C1 segment of cervical spinal cord (tissue), 14 donors: ENCODE measurements at regions not wholly inside any gene's neighbourhood (a gene's known extent, or its start where the extent isn't known, plus 50 kb on each side); places are given as distances from the start of the nearest gene placed in this dataset.
"Not testable (repeated sequence)": the region's sequence is repeated elsewhere in the genome, so short reads cannot be mapped to it uniquely, and the experiment has no call there.

Source experiments
- DNase-seq, 14 donors: peaks; one replicate each; lab custom pipeline; 2025; lab: John Stamatoyannopoulos, UW

DNA sequence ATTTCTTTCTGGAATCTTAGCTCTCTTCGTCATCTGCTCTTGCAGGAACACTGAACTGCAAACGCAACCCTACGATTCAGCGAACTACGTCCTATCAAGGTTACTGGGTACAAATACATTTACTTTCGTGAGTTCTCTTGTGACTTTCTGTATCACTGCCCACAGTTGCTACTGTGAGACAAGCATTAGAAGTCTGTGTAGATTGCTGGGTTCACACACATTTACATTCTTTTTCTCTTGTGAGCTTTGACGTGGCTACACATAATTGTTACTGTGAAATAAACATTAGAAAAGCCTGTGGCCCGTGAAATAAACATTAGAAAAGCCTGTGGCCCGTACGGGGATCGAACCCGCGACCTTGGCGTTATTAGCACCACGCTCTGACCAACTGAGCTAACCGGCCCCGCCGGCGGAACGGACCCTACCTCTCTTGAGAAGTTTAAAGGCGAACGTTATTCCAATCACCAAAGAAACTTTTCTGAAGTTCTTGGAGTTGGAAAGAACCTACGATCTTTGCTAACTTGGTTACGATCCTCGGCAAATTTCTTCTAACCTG lies 61.2 kb upstream of the ZNF322 start:
- not testable (repeated sequence) for DNase-seq

- DNase-seq: not testable (repeated sequence)
Measured at GRCh38 chr6:26730019-26730766, 70.6 kb upstream of the ZNF322 start.

GRCh38 chr6:26734776-26735472 lies 75.4 kb upstream of the ZNF322 start:
- not testable (repeated sequence) for DNase-seq

DNA sequence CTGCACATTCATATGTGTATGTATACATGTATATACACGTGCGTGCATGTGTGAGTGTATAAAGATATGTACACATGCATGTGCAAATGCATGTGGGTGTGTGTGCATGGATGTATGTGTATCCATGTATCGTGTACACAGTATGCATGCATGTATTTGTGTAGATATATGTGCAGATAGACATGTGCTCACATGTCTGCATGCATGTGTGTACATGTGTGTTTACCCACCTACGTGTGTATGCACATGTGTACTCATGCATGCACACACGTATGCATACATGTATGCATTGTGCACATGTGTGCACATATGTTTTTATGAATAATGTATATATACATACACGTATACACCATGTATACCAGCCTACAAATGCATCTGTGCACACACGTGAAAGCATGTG lies 80.3 kb upstream of the ZNF322 start:
- no peak for DNase-seq

DNA sequence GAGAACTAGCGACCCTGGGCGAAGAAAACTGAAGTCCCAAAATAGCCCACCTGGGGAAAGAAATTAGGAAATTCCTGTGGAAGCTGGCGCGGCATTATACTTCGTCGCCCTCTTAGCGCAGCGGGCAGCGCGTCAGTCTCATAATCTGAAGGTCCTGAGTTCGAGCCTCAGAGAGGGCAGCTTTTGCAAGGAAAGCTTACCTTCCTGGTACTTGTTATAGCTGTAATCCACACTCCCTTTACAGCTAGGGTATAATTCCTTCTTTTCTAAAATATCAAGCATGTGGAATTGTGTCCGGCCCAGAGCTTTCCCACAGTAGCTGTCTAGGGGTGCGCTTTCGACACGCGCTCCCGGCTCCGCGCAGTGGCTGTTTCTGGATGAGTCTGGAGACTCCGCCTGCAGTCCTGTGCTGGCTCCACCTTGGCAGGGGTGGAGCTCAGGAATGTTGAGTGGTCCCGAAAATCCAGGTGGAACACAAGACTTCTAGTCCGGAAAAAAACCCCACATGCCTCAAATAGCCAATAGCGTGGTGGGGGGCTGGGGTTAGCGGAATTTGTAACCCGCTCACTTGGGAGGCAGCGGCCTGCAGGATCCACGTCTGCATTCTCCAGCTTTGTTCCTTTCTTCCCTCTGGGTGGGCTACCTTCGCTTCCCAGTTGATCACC lies 83.7 kb upstream of the ZNF322 start:
- no peak for DNase-seq

GRCh38 chr6:26743941-26744699 lies 84.6 kb upstream of the ZNF322 start:
- DNase-seq: no peak

GRCh38 chr6:26744837-26745282 lies 85.3 kb upstream of the ZNF322 start:
- not testable (repeated sequence) for DNase-seq

DNA sequence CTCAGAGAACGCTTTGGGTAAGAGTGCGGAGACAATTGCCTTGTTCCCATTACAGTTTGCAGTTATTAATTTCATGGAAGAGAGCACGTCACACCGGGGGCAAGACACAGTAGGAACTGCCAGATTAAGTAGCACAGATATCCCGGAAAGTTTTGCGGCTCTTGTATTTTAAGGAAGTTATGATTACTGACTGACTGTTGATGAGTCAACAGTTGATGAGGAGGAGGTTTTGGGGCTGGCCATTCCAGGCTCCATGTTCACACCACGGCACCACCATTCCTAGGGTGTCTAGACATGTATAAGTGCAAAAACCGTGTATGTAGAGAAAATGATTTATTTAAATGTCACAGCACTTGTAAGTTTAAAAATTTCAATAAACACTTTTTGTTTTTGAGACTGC lies 86.4 kb upstream of the ZNF322 start:
- DNase-seq: not testable (repeated sequence)

GRCh38 chr6:26749126-26749758 lies 89.7 kb upstream of the ZNF322 start:
- DNase-seq: not testable (repeated sequence)

DNA sequence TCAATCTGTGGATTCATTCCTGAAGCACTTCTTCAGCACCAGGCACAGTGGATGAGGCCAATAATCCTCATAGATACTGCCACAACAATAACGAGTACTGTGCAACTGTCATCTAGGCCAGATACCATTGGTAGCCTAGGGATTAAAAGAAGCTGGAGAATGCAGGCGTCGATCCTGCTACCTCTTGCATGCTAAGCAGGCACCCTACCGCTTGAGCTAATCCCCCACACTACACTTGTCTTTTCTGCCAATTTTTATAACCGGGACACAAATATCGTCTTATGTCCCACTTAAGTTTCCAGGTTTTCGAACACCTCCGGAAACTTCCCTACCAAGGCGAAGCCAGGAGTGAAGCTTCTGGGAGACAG lies 90.2 kb upstream of the ZNF322 start:
- DNase-seq: not testable (repeated sequence)

- DNase-seq: no peak
Measured at GRCh38 chr6:26754212-26754611, 94.7 kb upstream of the ZNF322 start.

DNA sequence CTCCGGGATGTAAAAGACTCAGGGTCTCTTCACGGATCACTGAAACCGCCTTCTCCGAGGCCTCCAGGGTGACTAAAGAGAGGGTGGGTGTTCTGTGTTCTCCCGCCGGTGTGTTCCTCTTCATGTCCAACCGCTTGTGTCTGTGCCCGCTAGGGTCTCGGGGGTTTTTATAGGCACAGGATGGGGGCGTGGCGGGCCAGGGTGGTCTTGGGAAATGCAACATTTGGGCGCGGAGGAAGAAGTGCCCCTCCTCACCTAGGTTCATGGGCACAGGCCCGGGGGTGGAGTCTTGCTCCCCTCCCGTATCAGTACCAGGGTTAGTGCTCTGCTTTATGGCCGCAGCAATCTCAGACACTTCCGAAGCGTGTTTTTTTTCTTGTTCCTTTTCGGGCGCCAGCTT lies 95.3 kb upstream of the ZNF322 start:
- DNase-seq: not testable (repeated sequence)

GRCh38 chr6:26756067-26756805 lies 96.7 kb upstream of the ZNF322 start:
- DNase-seq: not testable (repeated sequence)

DNA sequence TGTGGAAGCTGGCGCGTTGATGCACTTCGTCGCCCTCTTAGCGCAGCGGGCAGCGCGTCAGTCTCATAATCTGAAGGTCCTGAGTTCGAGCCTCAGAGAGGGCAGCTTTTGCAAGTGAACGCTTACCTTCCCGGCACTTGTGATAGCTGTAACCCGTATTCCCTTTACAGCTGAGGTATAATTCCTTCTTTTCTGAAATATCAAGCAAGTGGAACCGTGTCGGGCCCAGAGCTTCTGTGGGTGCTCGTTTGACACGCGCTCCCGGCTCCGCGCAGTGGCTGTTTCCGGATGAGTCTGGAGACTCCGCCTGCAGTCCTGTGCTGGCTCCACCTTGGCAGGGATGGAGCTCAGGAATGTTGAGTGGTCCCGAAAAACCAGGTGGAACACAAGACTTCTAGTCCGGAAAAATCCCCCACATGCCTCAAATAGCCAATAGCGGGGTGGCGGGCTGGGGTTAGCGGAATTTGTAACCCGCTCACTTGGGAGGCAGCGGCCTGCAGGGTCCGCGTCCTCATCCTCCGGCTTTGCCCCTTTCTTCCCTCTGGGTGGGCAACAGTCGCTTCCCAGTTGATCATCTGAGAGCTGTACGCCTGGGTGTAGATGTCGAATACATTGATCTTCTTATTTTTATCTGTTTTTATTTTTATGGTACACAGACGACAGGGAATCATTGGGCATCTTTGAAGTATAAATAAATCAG lies 106.8 kb upstream of the ZNF322 start:
- not testable (repeated sequence) for DNase-seq

DNA sequence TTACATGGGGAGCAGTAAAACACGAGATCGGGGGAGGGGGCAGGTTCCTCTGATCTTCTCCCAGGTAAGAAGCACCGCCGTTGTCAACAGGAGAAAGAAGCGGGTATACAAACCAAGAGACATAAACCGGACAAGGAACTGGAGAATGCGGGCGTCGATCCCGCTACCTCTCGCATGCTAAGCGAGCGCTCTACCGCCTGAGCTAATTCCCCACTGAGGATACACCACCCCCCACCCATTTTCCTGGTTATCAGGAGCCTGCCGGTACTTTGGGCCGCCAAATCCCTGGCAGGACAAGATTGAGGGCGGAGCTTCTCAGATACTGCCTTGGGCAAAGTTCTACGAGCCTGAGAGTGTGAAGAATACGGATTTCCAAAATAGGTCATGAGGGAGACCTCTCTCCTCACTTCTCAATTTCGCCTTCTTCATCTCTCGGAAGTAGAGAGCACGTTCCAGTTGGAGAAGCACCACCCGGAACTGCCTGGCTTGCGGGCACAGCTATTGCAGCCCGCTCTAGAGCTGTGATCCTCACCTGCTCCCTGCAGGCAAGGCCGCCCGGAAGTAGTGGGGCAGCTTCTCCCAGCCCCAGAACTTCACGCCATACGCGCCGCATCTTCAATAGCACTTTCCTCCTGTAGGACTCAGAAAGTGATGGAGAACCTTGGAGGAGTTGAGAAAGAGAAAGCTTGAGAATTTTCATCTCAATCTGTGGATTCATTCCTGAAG lies 111.6 kb upstream of the ZNF322 start:
- not testable (repeated sequence) for DNase-seq

DNA sequence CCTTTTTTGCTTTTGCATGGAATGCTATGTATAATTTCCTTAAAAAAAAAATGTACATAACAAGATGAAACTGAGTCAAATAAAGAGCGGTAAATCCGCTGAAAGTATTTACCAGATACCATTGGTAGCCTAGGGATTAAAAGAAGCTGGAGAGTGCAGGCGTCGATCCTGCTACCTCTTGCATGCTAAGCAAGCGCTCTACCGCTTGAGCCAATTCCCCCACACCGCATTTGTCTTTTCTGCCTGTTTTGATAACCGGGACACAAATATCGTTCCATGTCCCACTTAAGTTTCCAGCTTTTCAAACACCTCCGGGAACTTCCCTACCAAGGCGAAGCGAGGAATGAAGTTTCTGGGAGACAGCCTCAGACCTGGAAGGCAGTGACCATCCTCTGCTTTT lies 113.9 kb upstream of the ZNF322 start:
- DNase-seq: not testable (repeated sequence)

GRCh38 chr6:26780563-26780962 lies 121.0 kb upstream of the ZNF322 start:
- DNase-seq: not testable (repeated sequence)

DNA sequence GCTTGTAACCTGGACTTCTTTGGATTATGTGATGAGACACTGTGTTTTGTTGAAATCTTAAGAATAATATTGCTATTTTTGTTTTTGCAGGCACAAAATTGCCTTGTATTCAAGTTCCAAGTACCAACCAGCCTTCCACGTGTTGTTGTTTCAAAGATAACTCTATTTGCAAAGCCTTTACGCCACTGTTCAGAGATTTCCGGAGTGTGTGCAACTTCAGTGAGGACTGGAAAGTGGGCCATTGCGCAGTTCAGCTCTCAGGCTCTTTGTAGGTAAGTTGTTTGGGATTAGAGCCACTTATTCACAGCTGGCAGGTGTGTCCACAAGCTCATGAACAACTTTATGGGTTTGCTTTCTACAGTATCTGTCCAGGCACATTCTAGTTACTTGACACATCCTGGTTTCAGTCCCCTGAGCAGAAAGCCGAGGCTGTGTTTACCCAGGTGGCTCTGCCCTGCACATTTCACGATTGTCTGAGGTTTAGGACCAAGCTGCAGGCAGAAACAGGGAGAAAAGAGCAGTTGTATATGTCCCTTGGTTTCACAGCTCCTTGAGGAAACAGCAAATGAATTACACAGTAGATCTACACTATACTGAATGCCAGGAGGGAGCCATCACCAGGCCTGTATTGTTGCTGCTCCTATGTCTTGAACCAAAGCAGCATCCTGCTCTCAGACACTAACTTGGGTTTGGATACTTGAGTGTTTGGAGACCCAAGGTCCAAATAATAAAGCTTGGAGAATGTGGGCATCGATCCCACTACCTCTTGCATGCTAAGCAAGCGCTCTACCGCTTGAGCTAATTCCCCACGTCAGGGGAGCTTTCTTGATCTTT lies 136.1 kb upstream of the ZNF322 start:
- DNase-seq: not testable (repeated sequence)
